SK-N-SH (cell line): ENCODE measurements at regions not wholly inside any gene's neighbourhood (a gene's known extent, or its start where the extent isn't known, plus 50 kb on each side); places are given as distances from the start of the nearest gene placed in this dataset.

Experiments used
- CTCF ChIA-PET: fragments of 300-600, 350-600 bp; formaldehyde crosslinking; extraction: SDS; loops from one replicate; lab custom pipeline; 2021; lab: Yijun Ruan, JAX
- POLR2A ChIA-PET: fragments of 350-600 bp; sonication (Branson Sonifier 250); formaldehyde crosslinking; extraction: SDS; loops from one replicate; lab custom pipeline; 2020; ENCODE audit warnings: antibody characterized with exemption, inconsistent platforms; lab: Yijun Ruan, JAX
- DNase-seq: peaks from one replicate; pipeline ENCODE4 v3.0.0; 2012
- H2AFZ ChIP-seq: fragments of 200-600 bp; sonication (generic); 2 replicates; pipeline ENCODE4 v1.8.1; 2016; ENCODE audit warnings: antibody characterized with exemption, mild to moderate bottlenecking, low read depth
- H3F3A ChIP-seq: fragments of 200-600 bp; sonication (generic); replicated peaks from 2 replicates; pipeline ENCODE3; 2016; ENCODE audit warnings: antibody characterized with exemption, mild to moderate bottlenecking; ENCODE audit not compliant: insufficient read depth
- H3K27ac ChIP-seq, 2 experiments: fragments of 200-500 bp in 1 of 2; fragments of 200-600 bp in 1 of 2; sonication (Bioruptor generic) in 1 of 2; sonication (generic), shearing (Covaris generic) in 1 of 2; 2 replicates each; pipeline versions ENCODE4 v1.5.1 to v1.6.1; 2014 to 2016; ENCODE audit warnings: low read depth in 2 of 2, inconsistent platforms in 1 of 2, low read length in 1 of 2, mild to moderate bottlenecking in 1 of 2, mixed read lengths in 1 of 2
- H3K27me3 ChIP-seq: fragments of 200-600 bp; sonication (generic), shearing (Covaris generic); 2 replicates; pipeline ENCODE4 v1.6.1; 2016; ENCODE audit warnings: mixed run types; ENCODE audit not compliant: insufficient read depth
- H3K36me3 ChIP-seq, 2 experiments: fragments of 200-500 bp in 1 of 2; fragments of 200-600 bp in 1 of 2; sonication (Bioruptor generic) in 1 of 2; sonication (generic) in 1 of 2; replicated peaks in 1 of 2; 2 replicates each; pipeline versions ENCODE3 to v1.5.1; 2014 to 2016; ENCODE audit warnings: low read length in 1 of 2, mild to moderate bottlenecking in 1 of 2; ENCODE audit not compliant: insufficient read depth in 2 of 2, control insufficient read depth in 1 of 2
- H3K4me1 ChIP-seq, 2 experiments: fragments of 200-500 bp in 1 of 2; fragments of 200-600 bp in 1 of 2; sonication (Bioruptor generic) in 1 of 2; sonication (generic), shearing (Covaris generic) in 1 of 2; 2 replicates each; pipeline versions ENCODE4 v1.5.1 to v1.6.1; 2014 to 2016; ENCODE audit warnings: low read depth in 1 of 2, low read length in 1 of 2, mixed run types in 1 of 2; ENCODE audit not compliant: insufficient read depth in 2 of 2, control insufficient read depth in 1 of 2
- H3K4me2 ChIP-seq: fragments of 200-600 bp; sonication (generic), shearing (Covaris generic); 2 replicates; pipeline ENCODE4 v1.6.1; 2017; ENCODE audit warnings: mixed run types
- H3K4me3 ChIP-seq, 2 experiments: fragments of 200-500 bp in 1 of 2; fragments of 200-600 bp in 1 of 2; sonication (Bioruptor generic) in 1 of 2; sonication (generic), shearing (Covaris generic) in 1 of 2; 2 replicates each; pipeline versions ENCODE4 v1.5.1 to v1.8.1; 2014 to 2016; ENCODE audit warnings: low read depth in 2 of 2, inconsistent platforms in 1 of 2, low read length in 1 of 2, mild to moderate bottlenecking in 1 of 2, mixed read lengths in 1 of 2, moderate library complexity in 1 of 2
- H3K79me2 ChIP-seq: fragments of 200-600 bp; sonication (generic); 2 replicates; pipeline ENCODE4 v1.8.1; 2017; ENCODE audit warnings: mild to moderate bottlenecking; ENCODE audit not compliant: insufficient read depth
- H3K9ac ChIP-seq: fragments of 200-600 bp; sonication (generic); 2 replicates; pipeline ENCODE4 v1.6.1; 2017; ENCODE audit warnings: mixed run types
- H3K9me2 ChIP-seq: fragments of 200-600 bp; sonication (generic); 2 replicates; pipeline ENCODE4 v1.6.1; 2017; ENCODE audit warnings: mixed run types
- H3K9me3 ChIP-seq: fragments of 200-600 bp; sonication (generic); 2 replicates; pipeline ENCODE4 v1.6.1; 2017; ENCODE audit warnings: mixed run types, mild to moderate bottlenecking, moderate library complexity
- H4K20me1 ChIP-seq: fragments of 200-600 bp; sonication (generic); 2 replicates; pipeline ENCODE4 v1.6.1; 2017; ENCODE audit warnings: mild to moderate bottlenecking, mixed run types; ENCODE audit not compliant: insufficient read depth
- CHD2 ChIP-seq: fragments of 150-350 bp; IDR thresholded peaks from 2 replicates; pipeline ENCODE4 v1.6.1; 2018; ENCODE audit warnings: low read length; ENCODE audit not compliant: partially characterized antibody
- CTCF ChIP-seq: fragments of 200-600 bp; sonication (generic); IDR thresholded peaks from 2 replicates; pipeline ENCODE4 v1.6.1; 2017; ENCODE audit warnings: antibody characterized with exemption, mild to moderate bottlenecking, moderate library complexity
- ELF1 ChIP-seq: IDR thresholded peaks from 2 replicates; pipeline ENCODE4 v1.4.0; 2012
- EP300 ChIP-seq, 2 experiments: IDR thresholded peaks; 2 replicates each; pipeline versions ENCODE4 v1.4.0 to v1.6.1; 2012; ENCODE audit warnings: borderline replicate concordance in 1 of 2, low read depth in 1 of 2, low read length in 1 of 2
- FOSL2 ChIP-seq: IDR thresholded peaks from 2 replicates; pipeline ENCODE4 v1.4.0; 2012; ENCODE audit warnings: low read depth, mild to moderate bottlenecking, moderate library complexity, borderline replicate concordance
- FOXM1 ChIP-seq: IDR thresholded peaks from 2 replicates; pipeline ENCODE4 v1.4.0; 2012; ENCODE audit warnings: low read depth, mild to moderate bottlenecking
- GABPA ChIP-seq: IDR thresholded peaks from 2 replicates; pipeline ENCODE4 v1.4.0; 2012; ENCODE audit warnings: low read depth, mild to moderate bottlenecking
- GATA2 ChIP-seq: sonication (generic); formaldehyde crosslinking; IDR thresholded peaks from 2 replicates; pipeline ENCODE4 v1.5.0; 2020; ENCODE audit warnings: mild to moderate bottlenecking, missing genetic modification reagents
- IRF3 ChIP-seq: fragments of 150-350 bp; IDR thresholded peaks from 2 replicates; pipeline ENCODE4 v1.6.1; 2016; ENCODE audit warnings: mild to moderate bottlenecking, low read depth, low read length
- JUND ChIP-seq: IDR thresholded peaks from 2 replicates; pipeline ENCODE4 v1.4.0; 2012
- MAX ChIP-seq: IDR thresholded peaks from 2 replicates; pipeline ENCODE4 v1.4.0; 2012; ENCODE audit warnings: low read depth
- MEF2A ChIP-seq: IDR thresholded peaks from 2 replicates; pipeline ENCODE4 v1.4.0; 2012; ENCODE audit warnings: low read depth, borderline replicate concordance
- MXI1 ChIP-seq: IDR thresholded peaks from 2 replicates; pipeline ENCODE4 v1.6.1; 2012; ENCODE audit warnings: mild to moderate bottlenecking, low read depth, low read length, improper control_type of control experiment
- NRF1 ChIP-seq: IDR thresholded peaks from 2 replicates; pipeline ENCODE4 v1.6.1; 2012; ENCODE audit warnings: low read depth, mild to moderate bottlenecking, low read length
- POLR2AphosphoS5 ChIP-seq: IDR thresholded peaks from 2 replicates; pipeline ENCODE4 v1.6.1; 2012; ENCODE audit warnings: low read depth, low read length
- REST ChIP-seq: IDR thresholded peaks from 2 replicates; pipeline ENCODE4 v1.6.1; 2012; ENCODE audit warnings: mild to moderate bottlenecking, low read depth, low read length, moderate library complexity
- RFX5 ChIP-seq: IDR thresholded peaks from 2 replicates; pipeline ENCODE4 v1.6.1; 2012; ENCODE audit warnings: mild to moderate bottlenecking, improper control_type of control experiment, low read length
- TCF12 ChIP-seq: IDR thresholded peaks from 2 replicates; pipeline ENCODE4 v1.4.0; 2012
- USF2 ChIP-seq: fragments of 150-350 bp; IDR thresholded peaks from 2 replicates; pipeline ENCODE4 v1.6.1; 2017; ENCODE audit warnings: antibody characterized with exemption, low read length, low read depth, borderline replicate concordance
- YY1 ChIP-seq: IDR thresholded peaks from 2 replicates; pipeline ENCODE4 v1.4.0; 2012; ENCODE audit warnings: low read depth, mild to moderate bottlenecking
- WGBS: methylation state at CpG from one replicate; pipeline ENCODE4 v1.1.6; 2017; ENCODE audit warnings: low lambda C conversion rate; 5-methylcytosine and 5-hydroxymethylcytosine counted together

DNA sequence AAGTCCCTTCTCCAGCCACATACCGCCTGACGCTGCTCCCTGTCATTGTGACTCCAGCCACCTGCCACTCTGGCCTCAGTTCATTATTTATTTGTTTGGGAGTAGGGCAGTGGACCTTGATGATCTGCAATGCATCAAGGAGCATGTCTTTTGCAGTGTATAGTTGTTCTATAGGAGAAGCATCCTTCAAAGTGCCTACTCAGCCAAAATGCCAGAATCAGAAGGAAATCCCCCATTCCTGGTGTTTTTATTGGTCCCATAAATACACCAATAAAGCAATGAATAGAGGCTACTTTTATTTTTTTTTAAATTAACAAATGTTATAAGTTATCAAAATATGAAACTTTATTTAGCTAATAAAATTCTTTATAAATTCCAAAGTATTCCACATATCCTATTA is 123.8 kb upstream of the NSMCE3 start (continued):
- TF ChIP-seq REST (no peak), USF2 (no peak), POLR2AphosphoS5 (no peak), TCF12 (no peak), IRF3 (no peak), MEF2A (no peak), MXI1 (no peak)

DNA sequence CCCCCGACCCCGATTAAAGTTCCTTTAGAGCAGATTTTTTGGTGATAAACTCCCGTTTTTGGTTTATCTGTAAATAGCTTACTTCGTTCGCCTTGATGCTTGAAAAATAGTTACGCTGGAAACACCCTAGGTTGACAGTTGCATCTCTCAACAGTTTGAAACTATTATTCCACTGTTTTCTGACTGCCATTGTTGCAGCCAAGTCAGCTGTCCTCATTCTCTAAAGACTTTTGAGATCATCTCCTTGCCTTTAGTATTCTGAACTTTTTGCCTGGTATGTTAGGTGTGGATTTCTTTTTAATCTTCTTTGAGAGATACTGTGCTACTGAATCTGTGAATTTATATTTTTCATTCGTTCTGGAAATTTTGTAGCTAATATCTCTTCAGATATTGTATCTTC is 122.7 kb upstream of the NSMCE3 start:
- Histone ChIP-seq H3K9me3 (no peaks in the 10 kb centered on the region), H3K9ac (no peak overlapping the region)
- no peak for DNase-seq

More for the DNA sequence above, 122.7 kb upstream of the NSMCE3 start:
- TF ChIP-seq CTCF (no peak), CHD2 (no peak), YY1 (no peak), POLR2AphosphoS5 (no peak), NRF1 (no peak), GATA2 (CRISPR knock-in tag) (no peak), MAX (no peak), MEF2A (no peak), ELF1 (no peak), EP300 (IDR thresholded peaks at IDR 0.05; ENCODE audit: borderline replicate concordance in 1 of 2, low read depth in 1 of 2, low read length in 1 of 2) (no peak), FOXM1 (no peak), FOSL2 (no peak), GABPA (no peak), TCF12 (no peak), JUND (no peak), RFX5 (no peak)
- ChIA-PET POLR2A (no interaction called here), CTCF (interaction anchor here (0.6 kb wide), 1 partner anchor 227 kb away, joined by 3 read pairs; no protein-coding TSS in a partner anchor)
- Histone ChIP-seq H4K20me1 (no peaks in the 10 kb centered on the region), H3K36me3 (no peaks in the 10 kb centered on the region), H3K4me2 (no peak overlapping the region), H2AFZ (no peak overlapping the region), H3K4me1 (peaks cover 0 to 3% of the 10 kb centered on the region in 2 experiments; a peak in 1 of 4 replicates), H3K79me2 (no peaks in the 10 kb centered on the region), H3F3A (no peaks in the 10 kb centered on the region), H3K27me3 (no peaks in the 10 kb centered on the region), H3K4me3 (no peak overlapping the region), H3K9me2 (no peaks in the 10 kb centered on the region), H3K27ac (no peak overlapping the region)
- WGBS, result 38% methylated on average over 7 of the region's 7 CpGs
